ENCODE measurements at regions not wholly inside any gene's neighbourhood (a gene's known extent, or its start where the extent isn't known, plus 50 kb on each side); places are given as distances from the start of the nearest gene placed in this dataset.

GRCh38 chr5:10854506-10855277 lies 93.7 kb upstream of the DAP start:
- TF ChIP-seq, protein P1, sequence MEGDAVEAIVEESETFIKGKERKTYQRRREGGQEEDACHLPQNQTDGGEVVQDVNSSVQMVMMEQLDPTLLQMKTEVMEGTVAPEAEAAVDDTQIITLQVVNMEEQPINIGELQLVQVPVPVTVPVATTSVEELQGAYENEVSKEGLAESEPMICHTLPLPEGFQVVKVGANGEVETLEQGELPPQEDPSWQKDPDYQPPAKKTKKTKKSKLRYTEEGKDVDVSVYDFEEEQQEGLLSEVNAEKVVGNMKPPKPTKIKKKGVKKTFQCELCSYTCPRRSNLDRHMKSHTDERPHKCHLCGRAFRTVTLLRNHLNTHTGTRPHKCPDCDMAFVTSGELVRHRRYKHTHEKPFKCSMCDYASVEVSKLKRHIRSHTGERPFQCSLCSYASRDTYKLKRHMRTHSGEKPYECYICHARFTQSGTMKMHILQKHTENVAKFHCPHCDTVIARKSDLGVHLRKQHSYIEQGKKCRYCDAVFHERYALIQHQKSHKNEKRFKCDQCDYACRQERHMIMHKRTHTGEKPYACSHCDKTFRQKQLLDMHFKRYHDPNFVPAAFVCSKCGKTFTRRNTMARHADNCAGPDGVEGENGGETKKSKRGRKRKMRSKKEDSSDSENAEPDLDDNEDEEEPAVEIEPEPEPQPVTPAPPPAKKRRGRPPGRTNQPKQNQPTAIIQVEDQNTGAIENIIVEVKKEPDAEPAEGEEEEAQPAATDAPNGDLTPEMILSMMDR (IDR thresholded peaks at IDR 0.05), result no peak
- TF ChIP-seq POLR2A (IDR thresholded peaks at IDR 0.05), result no peak
- TF ChIP-seq EP300 (IDR thresholded peaks at IDR 0.05), result no peak
- no peak for TF ChIP-seq POLR2AphosphoS5 (IDR thresholded peaks at IDR 0.05)
